Loucy (cell line): ENCODE measurements at regions not wholly inside any gene's neighbourhood (a gene's known extent, or its start where the extent isn't known, plus 50 kb on each side); places are given as distances from the start of the nearest gene placed in this dataset.
"Not testable (repeated sequence)": the region's sequence is repeated elsewhere in the genome, so short reads cannot be mapped to it uniquely, and the experiment has no call there.

Source experiments
- H2AFZ ChIP-seq: fragments of 200-600 bp; sonication (generic); 2 replicates; pipeline ENCODE4 v1.6.0; 2016; ENCODE audit warnings: antibody characterized with exemption, mild to moderate bottlenecking, low read length, moderate library complexity
- H3F3A ChIP-seq: fragments of 200-600 bp; 2 replicates; pipeline ENCODE4 v1.6.0; 2016; ENCODE audit warnings: antibody characterized with exemption, low read depth, mild to moderate bottlenecking
- H3K27me3 ChIP-seq: fragments of 200-600 bp; sonication (generic); 2 replicates; pipeline ENCODE4 v1.6.1; 2014; ENCODE audit warnings: low read length, mild to moderate bottlenecking; ENCODE audit not compliant: insufficient read depth, poor library complexity, severe bottlenecking
- H3K36me3 ChIP-seq: fragments of 200-600 bp; sonication (generic); 2 replicates; pipeline ENCODE4 v1.6.1; 2016; ENCODE audit warnings: low read length; ENCODE audit not compliant: insufficient read depth
- H3K4me1 ChIP-seq: fragments of 200-600 bp; sonication (generic); 2 replicates; pipeline ENCODE4 v1.5.1; 2014; ENCODE audit warnings: low read length, mild to moderate bottlenecking; ENCODE audit not compliant: insufficient read depth, poor library complexity, severe bottlenecking
- H3K4me2 ChIP-seq: fragments of 200-600 bp; sonication (generic); 2 replicates; pipeline ENCODE4 v1.6.0; 2014; ENCODE audit warnings: antibody characterized with exemption, low read length, low read depth, mild to moderate bottlenecking; ENCODE audit not compliant: poor library complexity, severe bottlenecking
- H3K4me3 ChIP-seq: fragments of 200-600 bp; sonication (generic); 2 replicates; pipeline ENCODE4 v1.5.1; 2014; ENCODE audit warnings: low read length, mild to moderate bottlenecking, mixed read lengths; ENCODE audit not compliant: poor library complexity, severe bottlenecking
- H3K79me2 ChIP-seq: fragments of 200-600 bp; sonication (generic); 2 replicates; pipeline ENCODE4 v1.6.1; 2014; ENCODE audit warnings: low read length; ENCODE audit not compliant: insufficient read depth
- H3K9ac ChIP-seq: fragments of 200-600 bp; sonication (generic); 2 replicates; pipeline ENCODE4 v1.6.0; 2014; ENCODE audit warnings: mild to moderate bottlenecking, low read depth, low read length, moderate library complexity; ENCODE audit not compliant: poor library complexity, severe bottlenecking
- H3K9me2 ChIP-seq: fragments of 200-600 bp; sonication (generic); replicated peaks from 2 replicates; pipeline ENCODE4 v1.6.1; 2016; ENCODE audit warnings: low read depth, low read length, mixed read lengths
- H3K9me3 ChIP-seq: fragments of 200-600 bp; sonication (generic); 2 replicates; pipeline ENCODE4 v1.6.1; 2014; ENCODE audit warnings: mild to moderate bottlenecking, antibody characterized with exemption, low read length, low read depth; ENCODE audit not compliant: insufficient read depth
- H4K20me1 ChIP-seq: fragments of 200-600 bp; sonication (generic); 2 replicates; pipeline ENCODE4 v1.6.0; 2014; ENCODE audit warnings: antibody characterized with exemption, low read length, mild to moderate bottlenecking; ENCODE audit not compliant: insufficient read depth, poor library complexity, severe bottlenecking
- CTCF ChIP-seq: fragments of 200-600 bp; sonication (generic); conservative IDR thresholded peaks from 2 replicates; pipeline ENCODE4 v1.5.1; 2014; ENCODE audit warnings: mild to moderate bottlenecking, antibody characterized with exemption, low read length
- EZH2phosphoT487 ChIP-seq: fragments of 200-600 bp; IDR thresholded peaks from 2 replicates; pipeline ENCODE4 v1.6.1; 2018; ENCODE audit warnings: antibody characterized with exemption, mild to moderate bottlenecking, moderate library complexity, borderline replicate concordance

DNA sequence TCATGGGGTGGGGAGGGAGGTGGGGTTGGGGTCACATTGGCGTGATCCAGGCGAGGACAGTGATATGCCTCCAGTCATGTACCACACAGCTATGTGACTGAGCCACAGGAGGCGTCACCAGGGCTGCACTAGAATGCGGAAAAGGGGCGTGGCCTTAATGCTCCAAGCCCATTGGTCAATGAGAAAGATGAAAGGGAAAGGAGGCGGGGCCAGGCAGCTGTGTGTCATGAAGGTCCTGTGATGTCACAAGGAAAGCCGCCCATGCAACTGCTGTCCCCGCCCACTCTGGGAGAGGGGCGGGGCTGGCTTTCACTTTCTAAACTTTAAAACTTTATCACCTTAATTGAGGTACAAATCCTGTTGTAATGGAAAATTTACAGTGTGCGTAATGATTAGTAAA, 89.4 kb upstream of the ADCY2 start:
- H3K27me3 ChIP-seq, H2AFZ ChIP-seq, H3K4me1 ChIP-seq: not testable (repeated sequence)

GRCh38 chr5:7307709-7308108, 88.2 kb upstream of the ADCY2 start:
- not testable (repeated sequence) for H3K4me2 ChIP-seq, H3K9ac ChIP-seq, H3K27me3 ChIP-seq, H3K4me3 ChIP-seq, H3K36me3 ChIP-seq, H2AFZ ChIP-seq, H3K9me3 ChIP-seq, H3F3A ChIP-seq, H4K20me1 ChIP-seq, H3K79me2 ChIP-seq, H3K4me1 ChIP-seq, H3K9me2 ChIP-seq

More for the DNA sequence above, 89.4 kb upstream of the ADCY2 start:
- H3K9me2 ChIP-seq, H3K4me2 ChIP-seq, H4K20me1 ChIP-seq, H3F3A ChIP-seq, H3K9ac ChIP-seq, H3K9me3 ChIP-seq, H3K4me3 ChIP-seq, H3K79me2 ChIP-seq, H3K36me3 ChIP-seq: not testable (repeated sequence)

- not testable (repeated sequence) for H3K4me3 ChIP-seq
Measured at GRCh38 chr5:7309715-7310114, 86.2 kb upstream of the ADCY2 start.

GRCh38 chr5:7310656-7311055, 85.3 kb upstream of the ADCY2 start:
- H2AFZ ChIP-seq, H3K79me2 ChIP-seq, H3K4me2 ChIP-seq, H3K27me3 ChIP-seq, H3K9me2 ChIP-seq, H3F3A ChIP-seq, H3K36me3 ChIP-seq, H3K9ac ChIP-seq, H3K4me3 ChIP-seq, H3K4me1 ChIP-seq, H4K20me1 ChIP-seq, H3K9me3 ChIP-seq: not testable (repeated sequence)

More at GRCh38 chr5:7309715-7310114, 86.2 kb upstream of the ADCY2 start:
- H3K36me3 ChIP-seq, H3K4me2 ChIP-seq, H3K9me2 ChIP-seq, H3K27me3 ChIP-seq, H4K20me1 ChIP-seq, H3K9me3 ChIP-seq, H3K4me1 ChIP-seq, H3K79me2 ChIP-seq, H3K9ac ChIP-seq, H3F3A ChIP-seq, H2AFZ ChIP-seq: not testable (repeated sequence)

DNA sequence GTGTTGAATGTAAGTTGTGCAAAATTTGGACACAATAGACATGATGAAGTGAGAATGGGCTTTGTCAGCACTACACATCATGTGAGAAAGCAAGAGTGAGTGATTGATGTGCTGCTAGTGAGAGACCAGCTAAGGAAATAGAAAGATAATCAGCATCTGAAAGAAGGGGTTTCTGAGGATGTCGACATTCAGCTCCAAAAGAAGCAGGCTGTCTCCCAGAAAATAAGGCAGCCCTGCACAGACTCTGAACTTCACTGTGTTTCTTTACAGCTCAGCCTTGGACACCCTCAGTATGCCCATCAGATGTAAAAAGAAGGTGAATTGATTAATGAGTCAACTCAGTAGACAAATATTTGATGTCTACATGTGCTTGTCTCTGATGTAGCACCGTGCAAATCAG, 80.8 kb upstream of the ADCY2 start:
- Histone ChIP-seq H3F3A (no peaks in the 10 kb centered on the region), H3K9me3 (no peaks in the 10 kb centered on the region), H3K79me2 (no peaks in the 10 kb centered on the region), H3K36me3 (no peaks in the 10 kb centered on the region), H2AFZ (no peak overlapping the region), H3K4me1 (no peaks in the 10 kb centered on the region), H3K4me2 (no peak overlapping the region), H4K20me1 (no peaks in the 10 kb centered on the region), H3K9me2 (no peaks in the 10 kb centered on the region), H3K9ac (no peak overlapping the region), H3K27me3 (no peaks in the 10 kb centered on the region), H3K4me3 (no peak overlapping the region)
- no peak for TF ChIP-seq EZH2phosphoT487
- no peak for TF ChIP-seq CTCF
